Lower leg skin (tissue), 4 donors: ENCODE measurements at regions not wholly inside any gene's neighbourhood (a gene's known extent, or its start where the extent isn't known, plus 50 kb on each side); places are given as distances from the start of the nearest gene placed in this dataset.

Experiments used
- DNase-seq, 2 donors: peaks; one replicate each; pipeline ENCODE4 v3.0.0-alpha.2; 2019; ENCODE audit warnings: low spot score in 2 of 2
- H3K4me3 ChIP-seq: fragments of 200-600 bp; sonication (generic); 2 replicates; pipeline ENCODE4 v1.5.1; 2017; ENCODE audit warnings: mild to moderate bottlenecking, low read depth; ENCODE audit not compliant: poor library complexity, severe bottlenecking
- CTCF ChIP-seq, 3 donors: fragments of 450-650 bp; IDR thresholded peaks; one replicate each; pipeline ENCODE4 v1.5.1; 2016; ENCODE audit warnings: antibody characterized with exemption in 3 of 3, mild to moderate bottlenecking in 3 of 3, moderate library complexity in 2 of 3
- POLR2A ChIP-seq, 2 donors: fragments of 450-650 bp; IDR thresholded peaks; one replicate each; pipeline ENCODE4 v1.6.1; 2016 to 2017; ENCODE audit warnings: antibody characterized with exemption in 2 of 2, mild to moderate bottlenecking in 1 of 2, moderate library complexity in 1 of 2
- WGBS, 2 donors: methylation state at CpG; one replicate each; pipeline ENCODE4 v1.1.5; 2018; 5-methylcytosine and 5-hydroxymethylcytosine counted together
- intact Hi-C: fragments of 100-400 bp; cut with DNase I; formaldehyde crosslinking; loops from one replicate; pipeline ENCODE4 v1.15.0; 2023; ENCODE audit warnings: low total_unique reads

GRCh38 chr2:153818242-153818641 is 53.5 kb upstream of the GALNT13 start:
- intact Hi-C loops, result no loop called here
- TF ChIP-seq POLR2A (IDR thresholded peaks at IDR 0.05) (no peak), CTCF (IDR thresholded peaks at IDR 0.05) (no peak)
- DNase-seq, result no peak
- no peak overlapping the region for H3K4me3 ChIP-seq
- 78 to 82% methylated on average over 4 to 5 of the region's 6 CpGs for WGBS, 2 donors

DNA sequence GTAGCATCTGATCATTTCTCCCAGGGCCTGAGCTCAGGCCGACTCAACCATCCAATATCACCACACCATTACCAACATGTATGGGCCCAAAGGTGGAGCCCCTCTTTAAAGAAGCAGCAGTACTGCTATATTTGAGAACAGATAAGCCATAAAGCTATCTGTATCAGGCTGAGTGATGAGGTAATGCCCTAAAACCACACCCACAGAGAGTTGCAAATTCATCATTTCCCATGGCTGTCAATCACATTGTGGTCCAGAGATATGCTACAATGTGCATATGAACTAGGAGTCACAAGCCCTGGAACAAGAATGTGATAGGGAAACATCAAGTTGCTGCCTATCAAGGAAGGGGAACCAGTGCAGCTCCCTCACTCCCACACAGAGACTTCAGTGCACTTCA is 52.6 kb upstream of the GALNT13 start:
- DNase-seq, result no peak
- TF ChIP-seq CTCF (IDR thresholded peaks at IDR 0.05) (no peak), POLR2A (IDR thresholded peaks at IDR 0.05) (no peak)
- WGBS, 2 donors, result 85 to 90% methylated on average over 1 of the region's 1 CpG
- intact Hi-C loops, result no loop called here
- H3K4me3 ChIP-seq, result no peak overlapping the region

GRCh38 chr2:153819501-153819900 is 52.2 kb upstream of the GALNT13 start:
- no peak for DNase-seq
- no peak overlapping the region for H3K4me3 ChIP-seq
- intact Hi-C loops, result no loop called here
- no peak for TF ChIP-seq CTCF (IDR thresholded peaks at IDR 0.05)
- no peak for TF ChIP-seq POLR2A (IDR thresholded peaks at IDR 0.05)
